GM12878 (cell line): ENCODE measurements at regions not wholly inside any gene's neighbourhood (a gene's known extent, or its start where the extent isn't known, plus 50 kb on each side); places are given as distances from the start of the nearest gene placed in this dataset.

ENCODE experiments used
- ATAC-seq: fragments of 200-7000 bp; cut with Tn5 transposase; 3 replicates; pipeline ENCODE4 v1.9.1; 2020; ENCODE audit warnings: mild to moderate bottlenecking, moderate library complexity
- BruUV-seq: library from RNA; stranded (reverse); fragments of 400-500 nt; replicated peaks from 2 replicates; lab custom pipeline; 2021; lab: Mats Ljungman, UMichigan
- CTCF ChIA-PET: fragments of 300-600 bp; sonication (Branson Sonifier 250); formaldehyde crosslinking; extraction: SDS; loops from one replicate; lab custom pipeline; 2021; ENCODE audit warnings: inconsistent platforms; lab: Yijun Ruan, JAX
- POLR2A ChIA-PET: fragments of 350-600 bp; formaldehyde crosslinking; extraction: SDS; loops from one replicate; lab custom pipeline; 2021; ENCODE audit warnings: inconsistent platforms; lab: Charles Lee
- RAD21 ChIA-PET: fragments of 300-600 bp; sonication (Branson Sonifier 250); formaldehyde crosslinking; loops from one replicate; lab custom pipeline; 2023; ENCODE audit warnings: antibody characterized with exemption; ENCODE audit not compliant: unreplicated experiment; lab: Charles Lee
- SMC1A ChIA-PET: fragments of 300-600 bp; sonication (Branson Sonifier 250); formaldehyde crosslinking; loops from one replicate; lab custom pipeline; 2023; ENCODE audit not compliant: unreplicated experiment, uncharacterized antibody; lab: Charles Lee
- DNase-seq: peaks from one replicate; pipeline ENCODE4 v3.0.0-alpha.2; 2011; ENCODE audit warnings: low read depth, low spot score
- FAIRE-seq: peaks from 3 replicates; lab custom pipeline; 2011; peaks lifted over from hg19 to GRCh38; lab: Jason Lieb, UNC
- H2AFZ ChIP-seq: 2 replicates; pipeline ENCODE4 v1.6.0; 2011; ENCODE audit warnings: low read depth, low read length, control low read depth; ENCODE audit not compliant: control insufficient read depth
- H3K27ac ChIP-seq: 2 replicates; pipeline ENCODE4 v1.5.1; 2011; ENCODE audit warnings: control low read depth; ENCODE audit not compliant: control insufficient read depth, insufficient read depth
- H3K27me3 ChIP-seq, 2 experiments: replicated peaks in 1 of 2; 2 replicates each; pipeline versions ENCODE4 v1.6.0 to v1.6.1; 2011; ENCODE audit warnings: low read length in 1 of 2; ENCODE audit not compliant: control insufficient read depth in 2 of 2, insufficient read depth in 2 of 2
- H3K36me3 ChIP-seq, 2 experiments: 2 replicates each; pipeline ENCODE4 v1.5.1; 2011; ENCODE audit warnings: low read length in 1 of 2; ENCODE audit not compliant: control insufficient read depth in 2 of 2, insufficient read depth in 2 of 2
- H3K4me1 ChIP-seq: 2 replicates; pipeline ENCODE4 v1.6.1; 2011; ENCODE audit warnings: mild to moderate bottlenecking, low read length, moderate library complexity, mixed read lengths; ENCODE audit not compliant: control insufficient read depth, insufficient read depth
- H3K4me2 ChIP-seq: 2 replicates; pipeline ENCODE4 v1.6.0; 2011; ENCODE audit warnings: control low read depth; ENCODE audit not compliant: control insufficient read depth, insufficient read depth
- H3K4me3 ChIP-seq: fragments of 200-600 bp; sonication (generic); 2 replicates; pipeline ENCODE4 v1.5.1; 2016
- H3K79me2 ChIP-seq: 2 replicates; pipeline ENCODE4 v1.6.0; 2011; ENCODE audit warnings: low read length; ENCODE audit not compliant: control insufficient read depth, insufficient read depth
- H3K9ac ChIP-seq: 2 replicates; pipeline ENCODE4 v1.8.0; 2011; ENCODE audit warnings: low read length, control low read depth, mixed read lengths; ENCODE audit not compliant: control insufficient read depth, insufficient read depth
- H3K9me3 ChIP-seq: replicated peaks from 3 replicates; pipeline ENCODE4 v1.5.1; 2011; ENCODE audit warnings: mild to moderate bottlenecking, low read length; ENCODE audit not compliant: control insufficient read depth, insufficient read depth
- H4K20me1 ChIP-seq: 2 replicates; pipeline ENCODE4 v1.6.0; 2011; ENCODE audit not compliant: control insufficient read depth, insufficient read depth
- ATF7 ChIP-seq: fragments of 450-650 bp; IDR thresholded peaks from 2 replicates; pipeline ENCODE4 v1.6.1; 2016; ENCODE audit warnings: low read depth, mild to moderate bottlenecking
- BRCA1 ChIP-seq: IDR thresholded peaks from 2 replicates; pipeline ENCODE4 v1.6.1; 2011; ENCODE audit warnings: low read depth, low read length, improper control_type of control experiment
- CREM ChIP-seq: IDR thresholded peaks from 2 replicates; pipeline ENCODE4 v1.6.1; 2014; ENCODE audit warnings: antibody characterized with exemption, low read depth
- HDAC2 ChIP-seq: fragments of 200-600 bp; sonication (generic); IDR thresholded peaks from 2 replicates; pipeline ENCODE4 v1.6.1; 2017
- IRF4 ChIP-seq: IDR thresholded peaks from 2 replicates; pipeline ENCODE4 v1.6.1; 2011; ENCODE audit warnings: low read depth, low read length
- MLLT1 ChIP-seq: fragments of 450-650 bp; IDR thresholded peaks from 2 replicates; pipeline ENCODE4 v1.6.1; 2016; ENCODE audit warnings: mild to moderate bottlenecking
- MXI1 ChIP-seq: fragments of 150-350 bp; IDR thresholded peaks from 2 replicates; pipeline ENCODE4 v1.6.1; 2011; ENCODE audit warnings: low read depth, mild to moderate bottlenecking, inconsistent platforms, low read length, improper control_type of control experiment
- NR2C2 ChIP-seq: IDR thresholded peaks from 2 replicates; pipeline ENCODE4 v1.6.1; 2011; ENCODE audit warnings: borderline replicate concordance, low read depth; ENCODE audit not compliant: control insufficient read depth, insufficient read length
- PAX8 ChIP-seq: fragments of 450-650 bp; IDR thresholded peaks from 2 replicates; pipeline ENCODE4 v1.6.1; 2017; ENCODE audit warnings: mild to moderate bottlenecking, moderate library complexity
- RAD51 ChIP-seq: fragments of 450-650 bp; IDR thresholded peaks from 2 replicates; pipeline ENCODE4 v1.6.1; 2016; ENCODE audit warnings: moderate library complexity, mild to moderate bottlenecking, inconsistent platforms
- TCF12 ChIP-seq: IDR thresholded peaks from 2 replicates; pipeline ENCODE4 v1.6.1; 2011; ENCODE audit warnings: low read depth, mild to moderate bottlenecking, low read length
- ZNF217 ChIP-seq: fragments of 450-650 bp; IDR thresholded peaks from 2 replicates; pipeline ENCODE4 v1.6.1; 2017; ENCODE audit warnings: antibody characterized with exemption, mild to moderate bottlenecking
- WGBS: methylation state at CpG from one replicate; pipeline ENCODE4 v1.1.6; 2016; ENCODE audit warnings: low lambda C conversion rate; ENCODE audit not compliant: insufficient replicate concordance, insufficient coverage; ENCODE audit errors: missing lambda C conversion rate; 5-methylcytosine and 5-hydroxymethylcytosine counted together
- in situ Hi-C: fragments of 300-500 bp; cut with MboI; formaldehyde crosslinking; loops from 9 replicates; pipeline ENCODE4 v1.14.3; 2018; ENCODE audit warnings: mixed read lengths
- intact Hi-C: fragments of 100-400 bp; cut with micrococcal nuclease; formaldehyde crosslinking; loops from one replicate; pipeline ENCODE4 v1.14.2; 2022; ENCODE audit not compliant: unreplicated experiment
- TF ChIP-seq, protein P1 (sequence below): fragments of 450-650 bp; IDR thresholded peaks from 2 replicates; pipeline ENCODE4 v1.6.1; 2014; ENCODE audit warnings: mild to moderate bottlenecking
- TF ChIP-seq, protein P2 (sequence below): fragments of 450-650 bp; IDR thresholded peaks from 2 replicates; pipeline ENCODE4 v1.6.1; 2016; ENCODE audit warnings: mild to moderate bottlenecking

- POLR2A ChIA-PET = no interaction called here
- intact Hi-C loops (no loop called here), in situ Hi-C loops (no loop called here)
- H4K20me1 ChIP-seq = no peaks in the 10 kb centered on the region
- no peaks in the 10 kb centered on the region for H3K4me1 ChIP-seq
- no peak overlapping the region for H3K4me3 ChIP-seq
- FAIRE-seq (no peak), DNase-seq (no peak), ATAC-seq (no peak)
- WGBS = 15% methylated on average over 3 of the region's 3 CpGs
- H3K4me2 ChIP-seq = no peak overlapping the region
- SMC1A ChIA-PET = no interaction called here
- CTCF ChIA-PET = no interaction called here
- no peak overlapping the region for H3K27ac ChIP-seq
- RAD21 ChIA-PET = no interaction called here
- H2AFZ ChIP-seq = no peak overlapping the region
- BruUV-seq = no TSS peak
- no peaks in the 10 kb centered on the region for H3K79me2 ChIP-seq
- H3K36me3 ChIP-seq = no peaks in the 10 kb centered on the region
- no peaks in the 10 kb centered on the region for H3K9me3 ChIP-seq
- H3K27me3 ChIP-seq = no peaks in the 10 kb centered on the region
- no peak overlapping the region for H3K9ac ChIP-seq
- TF ChIP-seq BRCA1 (no peak), MLLT1 (no peak), CREM (no peak), HDAC2 (no peak), ATF7 (no peak), IRF4 (no peak), MXI1 (no peak), NR2C2 (no peak), PAX8 (no peak), ZNF217 (no peak), RAD51 (no peak), TCF12 (no peak)
- TF ChIP-seq, protein P1, sequence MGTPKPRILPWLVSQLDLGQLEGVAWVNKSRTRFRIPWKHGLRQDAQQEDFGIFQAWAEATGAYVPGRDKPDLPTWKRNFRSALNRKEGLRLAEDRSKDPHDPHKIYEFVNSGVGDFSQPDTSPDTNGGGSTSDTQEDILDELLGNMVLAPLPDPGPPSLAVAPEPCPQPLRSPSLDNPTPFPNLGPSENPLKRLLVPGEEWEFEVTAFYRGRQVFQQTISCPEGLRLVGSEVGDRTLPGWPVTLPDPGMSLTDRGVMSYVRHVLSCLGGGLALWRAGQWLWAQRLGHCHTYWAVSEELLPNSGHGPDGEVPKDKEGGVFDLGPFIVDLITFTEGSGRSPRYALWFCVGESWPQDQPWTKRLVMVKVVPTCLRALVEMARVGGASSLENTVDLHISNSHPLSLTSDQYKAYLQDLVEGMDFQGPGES = no peak
- TF ChIP-seq, protein P2, sequence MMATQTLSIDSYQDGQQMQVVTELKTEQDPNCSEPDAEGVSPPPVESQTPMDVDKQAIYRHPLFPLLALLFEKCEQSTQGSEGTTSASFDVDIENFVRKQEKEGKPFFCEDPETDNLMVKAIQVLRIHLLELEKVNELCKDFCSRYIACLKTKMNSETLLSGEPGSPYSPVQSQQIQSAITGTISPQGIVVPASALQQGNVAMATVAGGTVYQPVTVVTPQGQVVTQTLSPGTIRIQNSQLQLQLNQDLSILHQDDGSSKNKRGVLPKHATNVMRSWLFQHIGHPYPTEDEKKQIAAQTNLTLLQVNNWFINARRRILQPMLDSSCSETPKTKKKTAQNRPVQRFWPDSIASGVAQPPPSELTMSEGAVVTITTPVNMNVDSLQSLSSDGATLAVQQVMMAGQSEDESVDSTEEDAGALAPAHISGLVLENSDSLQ = no peak
These were observed 256.2 kb downstream of the TAFA4 start for GRCh38 chr3:68676136-68676535.
